ENCODE measurements at regions not wholly inside any gene's neighbourhood (a gene's known extent, or its start where the extent isn't known, plus 50 kb on each side); places are given as distances from the start of the nearest gene placed in this dataset.

GRCh38 chr6:78505178-78505577, 362.2 kb upstream of the IRAK1BP1 start:
- in situ Hi-C loops (cut with HindIII; ENCODE audit: low pct_unique_long_range_greater_than_20kb, low sequenced_read_pairs) (no loop called here), intact Hi-C loops (cut with micrococcal nuclease; ENCODE audit: unreplicated experiment) (no loop called here)
- BruUV-seq (replicated peaks): no TSS peak
- no peak for ATAC-seq
- Histone ChIP-seq H3K9me3 (ENCODE audit: control insufficient read depth, insufficient read depth, low read depth, low read length) (no peaks in the 10 kb centered on the region), H3K4me1 (ENCODE audit: control insufficient read depth, insufficient read depth, low read length) (no peaks in the 10 kb centered on the region), H3K4me3 (ENCODE audit: low read depth in 2 of 2, low read length in 2 of 2) (no peak overlapping the region), H3K27ac (ENCODE audit: low read length) (no peak overlapping the region), H3K36me3 (ENCODE audit: control insufficient read depth, insufficient read depth, low read length) (no peaks in the 10 kb centered on the region), H3K27me3 (ENCODE audit: control insufficient read depth, insufficient read depth, low read length) (no peaks in the 10 kb centered on the region)
- POLR2A ChIA-PET: no interaction called here
- no peak for TF ChIP-seq POLR2AphosphoS5 (IDR thresholded peaks at IDR 0.05; ENCODE audit: low read depth, low read length)
- CTCF ChIA-PET: interaction anchor here (0.6 kb wide), 1 partner anchor 32 kb away, joined by 9 read pairs; no protein-coding TSS in a partner anchor
- DNase-seq (ENCODE audit: low read depth, low spot score): no peak

- Histone ChIP-seq H3K4me1 (ENCODE audit: control insufficient read depth, insufficient read depth, low read length) (no peaks in the 10 kb centered on the region), H3K27me3 (ENCODE audit: control insufficient read depth, insufficient read depth, low read length) (no peaks in the 10 kb centered on the region), H3K27ac (ENCODE audit: low read length) (no peak overlapping the region), H3K9me3 (ENCODE audit: control insufficient read depth, insufficient read depth, low read depth, low read length) (no peaks in the 10 kb centered on the region), H3K36me3 (ENCODE audit: control insufficient read depth, insufficient read depth, low read length) (no peaks in the 10 kb centered on the region), H3K4me3 (ENCODE audit: low read depth in 2 of 2, low read length in 2 of 2) (no peak overlapping the region)
- in situ Hi-C loops (cut with HindIII; ENCODE audit: low pct_unique_long_range_greater_than_20kb, low sequenced_read_pairs) (no loop called here), intact Hi-C loops (cut with micrococcal nuclease; ENCODE audit: unreplicated experiment) (no loop called here)
- no peak for DNase-seq (ENCODE audit: low read depth, low spot score)
- ATAC-seq: no peak
- ChIA-PET POLR2A (no interaction called here), CTCF (no interaction called here)
- TF ChIP-seq REST (IDR thresholded peaks at IDR 0.05; ENCODE audit: insufficient read depth in 1 of 2, low read depth in 2 of 2, low read length in 1 of 2) (no peak), SIN3A (IDR thresholded peaks at IDR 0.05; ENCODE audit: borderline replicate concordance, insufficient read depth, low read depth, low read length) (no peak), POLR2AphosphoS5 (IDR thresholded peaks at IDR 0.05; ENCODE audit: low read depth, low read length) (no peak)
- BruUV-seq (replicated peaks): no TSS peak
These were observed 356.3 kb upstream of the IRAK1BP1 start for GRCh38 chr6:78511009-78511408.

- Histone ChIP-seq H3K36me3 (ENCODE audit: control insufficient read depth, insufficient read depth, low read length) (no peaks in the 10 kb centered on the region), H3K27ac (ENCODE audit: low read length) (no peak overlapping the region), H3K4me1 (ENCODE audit: control insufficient read depth, insufficient read depth, low read length) (no peaks in the 10 kb centered on the region), H3K4me3 (ENCODE audit: low read depth in 2 of 2, low read length in 2 of 2) (no peak overlapping the region), H3K27me3 (ENCODE audit: control insufficient read depth, insufficient read depth, low read length) (no peaks in the 10 kb centered on the region), H3K9me3 (ENCODE audit: control insufficient read depth, insufficient read depth, low read depth, low read length) (no peaks in the 10 kb centered on the region)
- no TSS peak for BruUV-seq (replicated peaks)
- in situ Hi-C loops (cut with HindIII; ENCODE audit: low pct_unique_long_range_greater_than_20kb, low sequenced_read_pairs) (no loop called here), intact Hi-C loops (cut with micrococcal nuclease; ENCODE audit: unreplicated experiment) (no loop called here)
- CTCF ChIA-PET: no interaction called here
- POLR2A ChIA-PET: no interaction called here
- no peak for DNase-seq (ENCODE audit: low read depth, low spot score)
- no peak for ATAC-seq
- TF ChIP-seq POLR2AphosphoS5 (IDR thresholded peaks at IDR 0.05; ENCODE audit: low read depth, low read length) (no peak), SIN3A (IDR thresholded peaks at IDR 0.05; ENCODE audit: borderline replicate concordance, insufficient read depth, low read depth, low read length) (no peak), CTCF (IDR thresholded peaks at IDR 0.05) (no peak), TCF7L2 (IDR thresholded peaks at IDR 0.05; ENCODE audit: low read depth, low read length) (no peak), REST (IDR thresholded peaks at IDR 0.05; ENCODE audit: insufficient read depth in 1 of 2, low read depth in 2 of 2, low read length in 1 of 2) (no peak)
These were observed 353.5 kb upstream of the IRAK1BP1 start for GRCh38 chr6:78513856-78514255.

Data from Panc1 (cell line).